NCI-H524 treated with DMSO at 0.1 percent for 48 hours (cell line): ENCODE measurements at regions not wholly inside any gene's neighbourhood (a gene's known extent, or its start where the extent isn't known, plus 50 kb on each side); places are given as distances from the start of the nearest gene placed in this dataset.
"Not testable (repeated sequence)": the region's sequence is repeated elsewhere in the genome, so short reads cannot be mapped to it uniquely, and the experiment has no call there.

Source experiments
- DNase-seq: peaks from one replicate; lab custom pipeline; 2025; lab: John Stamatoyannopoulos, UW

DNA sequence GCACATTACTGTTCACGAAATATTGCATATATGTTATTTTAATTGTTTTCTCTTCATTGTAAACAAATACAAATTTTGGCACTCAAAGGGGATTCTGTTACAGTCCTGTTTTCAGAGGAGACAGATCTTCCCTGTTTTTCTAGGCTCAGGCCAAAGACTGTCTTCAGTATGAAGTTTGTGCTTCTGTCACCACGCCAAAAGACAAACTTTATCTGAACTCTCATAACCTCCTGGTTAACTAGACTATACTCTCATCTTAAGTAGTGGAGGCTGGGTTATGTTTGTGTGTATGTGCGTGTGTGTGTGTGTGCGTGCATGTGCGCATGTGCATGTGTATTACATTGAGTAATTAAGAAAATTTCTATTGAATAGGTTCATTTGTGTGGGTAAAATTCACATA, 676.8 kb upstream of the HS3ST1 start:
- DNase-seq: no peak

DNA sequence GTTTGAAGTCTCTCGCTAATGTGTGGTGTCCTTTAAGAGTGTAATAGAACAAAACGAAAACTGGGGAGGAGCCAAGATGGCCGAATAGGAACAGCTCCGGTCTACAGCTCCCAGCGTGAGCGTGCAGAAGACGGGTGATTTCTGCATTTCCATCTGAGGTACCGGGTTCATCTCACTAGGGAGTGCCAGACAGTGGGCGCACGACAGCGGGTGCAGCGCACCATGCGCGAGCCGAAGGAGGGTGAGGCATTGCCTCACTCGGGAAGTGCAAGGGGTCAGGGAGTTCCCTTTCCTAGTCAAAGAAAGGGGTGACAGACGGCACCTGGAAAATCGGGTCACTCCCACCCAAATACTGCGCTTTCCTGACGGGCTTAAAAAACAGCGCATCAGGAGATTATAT, 661.2 kb upstream of the HS3ST1 start:
- DNase-seq: not testable (repeated sequence)

DNA sequence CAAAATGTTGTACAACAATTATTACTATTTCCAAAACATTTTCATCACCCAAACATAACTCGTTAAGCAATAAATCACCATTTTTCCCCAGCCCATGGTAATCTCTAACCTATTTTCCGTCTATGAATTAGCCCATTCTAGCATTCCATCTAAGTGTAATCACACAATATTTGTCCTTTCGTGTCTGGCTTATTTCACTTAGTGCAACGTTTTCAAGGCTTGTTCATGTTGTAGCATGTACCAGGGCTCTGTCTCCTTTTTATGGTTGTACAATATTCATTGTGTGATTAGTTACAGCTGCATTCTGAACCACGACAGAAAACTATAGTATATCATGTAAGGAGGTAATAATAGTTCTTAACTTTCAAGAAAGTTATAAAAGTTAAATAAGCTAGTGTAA, 656.0 kb upstream of the HS3ST1 start:
- no peak for DNase-seq

DNA sequence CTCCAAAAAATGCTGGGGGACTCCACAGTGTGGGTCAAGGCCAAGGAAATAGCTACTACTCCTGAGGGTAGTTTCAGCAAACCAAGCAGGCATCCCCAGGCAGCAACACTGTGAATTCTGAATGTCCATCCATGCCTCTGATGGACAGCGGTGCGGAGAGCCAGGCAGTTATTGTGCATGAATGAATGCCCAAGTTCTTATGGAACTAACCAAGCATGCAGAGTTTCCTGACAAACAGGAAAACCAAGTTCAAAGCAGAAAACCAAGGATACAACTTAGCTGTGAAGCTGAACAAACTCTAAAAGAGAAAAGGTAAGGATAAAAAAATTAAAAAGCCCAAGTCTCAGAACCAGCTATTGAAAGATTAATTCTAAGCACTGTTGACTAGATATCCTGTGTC, 642.6 kb upstream of the HS3ST1 start:
- DNase-seq: no peak

DNA sequence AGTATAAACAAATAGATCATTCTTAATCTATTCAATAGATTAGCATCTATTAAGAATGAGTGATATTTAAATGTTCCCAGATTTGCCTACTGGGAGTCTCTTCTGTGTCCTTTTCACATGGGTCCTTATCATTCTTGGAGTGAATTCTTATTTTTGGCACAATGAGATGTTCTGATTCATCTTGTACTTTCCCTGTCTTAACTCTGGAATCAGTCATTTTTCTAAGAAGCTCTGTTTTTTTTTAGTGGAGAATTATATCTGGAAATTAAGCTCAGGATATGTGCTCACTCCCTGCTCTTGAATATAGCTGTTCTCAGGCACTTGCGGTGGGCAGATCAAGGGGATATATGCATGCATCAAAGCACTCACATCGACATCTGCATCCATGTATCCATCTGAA, 625.3 kb upstream of the HS3ST1 start:
- no peak for DNase-seq

DNA sequence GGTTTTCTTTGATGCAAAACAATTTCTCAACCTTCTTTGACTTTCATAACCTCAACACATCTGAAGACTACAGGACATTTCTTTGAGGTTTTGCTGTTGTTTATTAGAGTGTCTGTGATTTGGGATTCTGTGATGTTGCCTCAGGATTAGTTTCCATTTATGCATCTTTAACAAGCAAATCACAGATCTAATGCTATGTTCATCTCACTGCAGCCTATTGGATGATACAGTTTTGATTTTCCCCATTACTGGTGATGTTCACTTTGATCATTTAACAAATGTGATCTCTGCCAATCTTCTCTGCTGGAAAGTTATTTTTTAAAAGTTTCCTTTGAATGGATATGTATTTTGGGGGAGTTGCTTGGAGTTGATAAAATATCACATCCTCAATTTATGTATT, 624.9 kb upstream of the HS3ST1 start:
- DNase-seq: no peak

DNA sequence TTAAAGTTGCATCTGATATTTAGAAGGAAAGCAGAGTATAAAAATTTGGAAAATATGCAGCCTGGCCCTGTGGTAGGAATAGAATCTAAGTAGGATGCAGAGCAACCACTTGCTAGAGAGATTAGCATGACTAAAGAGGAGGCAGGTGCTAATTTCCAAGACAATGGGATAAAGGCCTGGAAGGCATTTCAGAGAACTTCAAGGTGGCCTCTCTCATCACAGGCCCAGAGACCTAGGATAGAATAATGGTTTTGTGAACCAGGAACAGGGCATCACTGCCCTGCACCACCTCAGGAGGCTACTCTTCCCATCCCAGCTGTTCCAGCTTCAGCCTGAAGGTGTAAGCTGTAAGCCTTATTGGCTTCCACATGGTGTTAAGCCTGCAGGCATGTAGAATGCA, 621.7 kb upstream of the HS3ST1 start:
- no peak for DNase-seq

DNA sequence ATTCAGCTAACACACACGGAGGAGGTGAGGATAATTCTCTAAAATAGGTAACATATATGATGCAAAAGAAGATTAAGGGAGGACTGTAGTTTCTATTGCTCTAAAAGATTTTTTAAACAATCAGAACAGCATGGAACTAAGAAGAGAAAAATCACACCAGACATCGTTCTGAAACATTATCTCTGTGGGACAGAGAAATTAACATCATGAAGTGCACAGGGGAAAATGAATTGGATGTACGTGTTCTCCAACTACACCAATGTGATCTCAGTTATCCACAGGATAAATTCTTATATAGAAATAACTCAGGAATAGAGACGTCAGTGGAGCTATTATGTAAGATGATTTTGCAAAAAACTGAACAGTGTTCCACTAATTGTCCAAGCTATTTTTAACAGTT, 614.1 kb upstream of the HS3ST1 start:
- DNase-seq: no peak

DNA sequence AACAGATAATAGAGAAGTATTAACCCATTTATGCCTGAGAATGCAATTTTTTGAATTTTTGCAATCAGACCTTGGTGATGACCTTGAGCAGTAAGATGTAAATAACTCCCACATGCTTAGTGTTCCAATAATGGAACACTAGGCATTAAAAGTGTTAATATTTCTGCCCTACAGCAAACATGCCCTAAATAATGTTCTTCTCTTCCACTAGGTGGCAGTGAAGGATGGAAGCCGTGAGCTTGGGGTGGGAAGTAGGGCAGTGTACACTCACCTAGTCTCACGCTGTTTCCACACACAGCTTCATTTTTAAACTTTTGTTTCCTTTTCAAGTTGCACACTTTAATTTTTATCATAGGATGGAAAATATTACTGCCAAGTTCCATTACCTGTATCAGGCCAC, 613.1 kb upstream of the HS3ST1 start:
- DNase-seq: no peak

DNA sequence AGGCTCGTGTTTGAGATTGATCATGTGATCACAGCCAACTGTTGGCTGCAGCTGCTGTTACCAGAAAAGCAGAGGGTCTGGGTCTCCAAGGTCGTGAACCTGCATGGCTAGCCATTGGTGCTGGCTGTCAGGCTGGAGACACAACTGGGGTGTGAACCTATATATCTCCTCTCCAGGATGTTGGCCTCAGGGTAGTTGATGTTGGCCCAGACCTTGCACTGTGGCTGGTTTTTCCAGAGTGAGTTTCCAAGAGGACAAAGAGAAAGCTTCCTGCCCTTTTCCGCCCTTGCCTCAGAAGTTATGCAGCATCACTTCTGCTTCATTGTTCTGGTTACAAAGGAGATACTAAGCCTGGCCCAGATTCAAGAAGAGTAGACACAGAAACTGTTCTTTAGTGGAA, 607.8 kb upstream of the HS3ST1 start:
- no peak for DNase-seq

DNA sequence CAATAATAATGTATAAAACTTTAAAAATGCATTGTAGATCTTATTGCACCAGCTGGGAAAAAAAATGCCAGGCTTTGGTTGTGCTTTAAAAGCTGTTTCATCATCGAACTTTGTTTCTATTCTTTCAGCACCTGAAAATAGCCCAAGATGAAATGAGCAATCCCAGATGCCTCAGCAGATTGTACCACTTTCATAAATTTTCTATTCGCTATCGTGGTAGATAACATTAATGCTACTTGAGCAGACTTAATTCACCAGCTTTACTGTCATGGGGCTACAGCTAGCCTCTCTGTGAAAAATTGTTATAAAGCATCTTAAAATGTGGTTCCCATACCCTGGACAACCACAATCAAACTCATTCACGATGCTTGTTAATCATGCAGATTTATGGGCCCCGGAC, 599.6 kb upstream of the HS3ST1 start:
- DNase-seq: no peak

DNA sequence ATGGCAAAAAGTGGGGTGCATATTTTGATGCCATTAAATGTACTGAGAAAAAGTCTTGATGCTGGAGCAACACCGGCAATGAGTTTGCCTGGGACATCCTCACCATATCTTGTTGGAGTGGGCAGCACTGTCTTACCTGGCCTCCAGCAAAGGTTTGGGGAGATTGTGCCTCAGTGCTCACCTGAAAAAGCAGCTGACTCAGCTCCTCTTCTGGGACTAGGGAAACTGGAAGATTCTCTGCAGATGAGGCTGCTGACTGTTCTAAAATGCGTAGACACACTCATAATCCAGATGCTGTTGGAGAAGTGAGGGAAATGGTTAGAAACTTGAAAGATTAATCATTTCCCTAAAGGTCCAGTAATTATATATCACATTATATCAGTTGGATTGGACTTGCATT, 593.7 kb upstream of the HS3ST1 start:
- DNase-seq: no peak

DNA sequence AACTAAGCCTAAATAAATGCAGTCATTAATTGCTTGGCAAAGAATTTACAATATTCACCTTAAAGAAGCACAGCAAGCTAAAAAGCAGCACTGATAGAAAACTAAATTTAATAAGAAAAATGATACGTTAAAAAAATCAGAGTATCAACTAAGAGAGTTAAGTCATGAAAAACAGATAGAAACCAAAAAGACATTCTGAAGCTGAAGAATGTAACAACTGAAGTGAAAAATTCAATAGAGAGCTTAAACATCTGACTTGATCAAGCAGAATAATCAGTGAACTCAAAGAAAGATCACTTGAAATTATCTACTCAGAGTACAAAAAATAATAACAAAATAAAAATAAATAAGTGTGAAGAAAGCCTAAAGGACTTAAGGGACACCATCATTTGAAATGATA, 588.0 kb upstream of the HS3ST1 start:
- no peak for DNase-seq

DNA sequence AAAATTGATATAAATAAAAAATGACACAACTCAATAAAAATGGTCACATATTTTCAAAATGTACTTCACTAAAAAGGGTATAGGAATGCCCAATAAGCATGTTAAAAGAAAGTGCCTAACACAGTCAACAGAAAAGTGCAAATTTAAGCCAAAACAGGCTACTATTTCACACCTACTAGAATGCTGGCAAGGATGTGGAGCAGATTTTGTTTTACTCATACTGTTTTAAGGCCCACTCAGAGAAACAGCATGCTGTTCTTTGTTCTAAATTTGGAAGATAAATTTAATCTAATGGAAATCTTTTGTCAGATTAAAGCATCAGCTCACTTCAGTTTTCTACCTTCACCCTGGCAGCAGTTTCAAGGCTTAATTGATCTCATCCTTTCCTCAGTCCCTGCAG, 576.8 kb upstream of the HS3ST1 start:
- DNase-seq: no peak

DNA sequence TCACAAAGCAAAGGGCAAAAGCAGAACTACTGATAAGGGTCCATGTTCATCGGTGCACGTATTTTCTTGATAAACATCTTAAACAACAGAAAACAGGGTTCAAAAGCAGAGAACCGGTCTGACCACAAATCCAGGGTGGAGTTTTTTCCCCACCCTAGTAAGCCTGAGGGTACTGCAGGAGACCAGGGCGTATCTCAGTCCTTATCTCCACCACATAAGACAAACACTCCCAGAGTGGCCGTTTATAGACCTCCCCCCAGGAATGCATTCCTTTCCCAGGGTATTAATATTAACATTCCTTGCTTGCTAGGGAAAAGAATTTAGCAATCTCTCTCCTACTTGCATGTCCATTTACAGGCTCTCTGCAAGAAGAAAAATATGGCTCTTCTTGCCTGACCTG, 567.9 kb upstream of the HS3ST1 start:
- DNase-seq: not testable (repeated sequence)

DNA sequence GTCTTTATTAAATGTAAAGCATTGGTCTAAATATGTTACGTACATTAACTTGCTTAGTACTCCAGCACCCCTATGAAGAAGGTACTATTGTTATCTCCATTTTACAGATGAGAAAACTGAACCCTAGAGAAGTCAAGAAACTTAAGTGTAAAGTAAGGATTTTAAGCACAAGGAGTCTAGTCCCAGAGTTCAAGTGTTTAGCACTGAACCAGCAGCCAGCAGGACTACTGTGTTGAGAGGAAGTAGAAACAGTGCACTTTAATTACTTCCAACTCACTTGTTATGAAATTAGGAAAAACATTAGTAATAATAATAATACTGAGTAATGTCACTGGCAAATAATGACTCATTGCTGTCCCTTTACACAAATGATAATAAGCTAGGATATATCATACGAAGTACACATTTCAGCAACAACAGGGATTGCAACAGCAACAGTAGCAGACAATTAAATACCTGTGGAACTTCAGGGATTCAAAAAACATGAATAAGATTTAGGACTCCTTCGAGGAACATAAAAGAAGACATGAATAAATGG, 548.1 kb upstream of the HS3ST1 start:
- no peak for DNase-seq

DNA sequence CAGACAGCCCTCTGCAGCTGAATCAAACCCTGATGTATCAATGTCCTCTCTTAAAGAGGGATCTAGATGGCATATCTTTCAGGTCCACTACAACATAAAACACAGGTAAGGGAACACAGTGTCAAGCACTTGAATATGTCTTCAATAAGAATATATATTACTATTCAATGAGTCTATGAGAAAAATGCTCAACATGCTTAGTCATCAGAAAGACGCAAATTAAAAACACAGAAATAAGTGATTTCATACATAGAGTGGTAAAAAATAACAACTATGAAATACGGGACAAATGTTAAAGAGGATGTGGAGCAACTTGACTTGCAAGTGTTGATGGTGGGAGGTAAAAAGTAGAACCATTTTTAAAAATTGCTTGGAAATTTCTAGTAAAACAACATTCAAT, 544.6 kb upstream of the HS3ST1 start:
- no peak for DNase-seq

DNA sequence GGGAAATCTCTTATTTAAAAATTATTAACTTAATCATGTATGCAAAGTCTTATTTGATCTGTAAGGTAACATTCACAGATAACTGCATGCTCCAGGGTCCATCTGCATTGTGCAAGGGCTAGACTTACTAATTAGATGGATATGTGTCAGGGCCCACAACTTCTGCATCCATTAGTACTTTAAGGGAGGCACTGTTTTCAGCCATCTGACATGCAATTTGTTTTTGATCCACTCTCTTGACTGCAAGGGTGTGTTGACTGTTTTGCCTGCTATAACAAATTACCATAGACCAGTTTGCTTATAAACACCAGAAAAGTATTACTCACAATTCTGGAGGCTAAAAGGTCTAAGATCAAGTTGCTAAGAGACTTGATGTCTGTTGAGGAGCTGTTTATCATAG, 542.1 kb upstream of the HS3ST1 start:
- no peak for DNase-seq

DNA sequence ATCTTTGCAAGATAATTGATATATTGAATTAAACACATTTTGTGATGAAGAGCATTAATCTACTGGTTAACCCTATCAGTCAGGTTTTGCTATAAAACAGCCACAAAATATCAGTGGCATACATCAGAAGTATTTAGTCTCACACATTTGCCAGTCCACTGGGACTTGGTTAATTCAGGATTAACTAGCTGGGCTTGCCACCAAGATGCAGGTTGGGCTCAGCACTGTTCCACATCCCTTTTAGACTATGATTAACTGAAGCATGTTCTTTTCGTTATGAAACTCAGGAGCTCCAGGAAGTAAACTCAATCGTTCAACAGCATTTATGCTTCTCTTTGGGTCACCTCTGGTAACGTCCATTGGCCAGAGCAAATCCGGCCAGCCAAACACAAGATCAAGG, 538.1 kb upstream of the HS3ST1 start:
- DNase-seq: no peak

DNA sequence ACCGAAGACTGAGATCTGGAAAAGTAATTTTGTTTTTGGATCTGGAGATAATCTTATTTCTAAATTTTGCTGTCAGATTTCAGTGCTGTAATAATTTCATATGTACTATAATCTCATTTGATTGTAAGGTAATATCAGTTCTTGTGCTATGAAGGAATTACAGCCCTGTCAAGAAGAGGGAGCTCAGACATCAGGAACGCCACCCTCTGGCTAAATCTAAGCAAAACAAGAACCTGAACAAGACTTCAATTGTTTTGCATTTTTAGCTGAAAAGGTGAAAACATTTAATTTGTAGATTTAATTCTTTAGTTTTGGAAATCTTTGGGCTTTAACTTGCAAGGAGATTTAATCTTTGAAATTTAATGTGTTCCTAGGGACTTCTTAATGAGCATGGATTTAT, 525.4 kb upstream of the HS3ST1 start:
- peak; percentile 7 for DNase-seq

DNA sequence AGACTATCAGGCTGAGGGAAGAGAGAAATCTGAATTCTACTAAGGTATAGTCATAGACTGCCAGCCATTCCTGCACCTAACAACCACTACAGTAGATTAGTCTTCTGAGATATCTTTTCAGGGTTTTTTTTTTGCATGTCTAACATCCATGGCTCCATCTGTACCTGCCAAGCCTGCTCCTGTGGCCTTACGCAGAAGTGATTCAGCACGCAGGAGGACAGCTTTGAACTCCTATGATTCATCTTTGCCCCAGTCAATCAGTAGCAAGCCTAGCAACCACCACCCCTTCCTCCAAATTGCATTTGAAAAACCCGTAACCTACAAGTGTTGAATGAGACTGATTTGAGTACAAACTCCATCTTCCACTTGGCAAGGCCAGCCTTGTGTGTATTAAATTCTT, 520.7 kb upstream of the HS3ST1 start:
- no peak for DNase-seq

DNA sequence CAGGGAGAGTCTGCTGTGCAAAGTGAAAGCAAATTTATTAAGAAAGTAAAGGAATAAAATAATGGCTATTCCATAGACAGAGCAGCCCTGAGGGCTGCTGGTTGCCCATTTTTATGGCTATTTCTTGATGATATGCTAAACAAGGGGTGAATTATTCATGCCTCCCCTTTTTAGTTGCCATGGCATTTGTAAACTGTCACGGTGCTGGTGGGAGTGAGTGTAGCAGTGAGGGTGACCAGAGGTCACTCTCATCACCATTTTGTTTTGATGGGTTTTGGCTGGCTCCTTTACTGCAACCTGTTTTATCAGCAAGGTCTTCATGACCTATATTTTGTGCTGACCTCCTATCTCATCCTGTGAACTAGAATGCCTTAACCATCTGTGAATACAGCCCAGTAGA, 518.9 kb upstream of the HS3ST1 start:
- not testable (repeated sequence) for DNase-seq

DNA sequence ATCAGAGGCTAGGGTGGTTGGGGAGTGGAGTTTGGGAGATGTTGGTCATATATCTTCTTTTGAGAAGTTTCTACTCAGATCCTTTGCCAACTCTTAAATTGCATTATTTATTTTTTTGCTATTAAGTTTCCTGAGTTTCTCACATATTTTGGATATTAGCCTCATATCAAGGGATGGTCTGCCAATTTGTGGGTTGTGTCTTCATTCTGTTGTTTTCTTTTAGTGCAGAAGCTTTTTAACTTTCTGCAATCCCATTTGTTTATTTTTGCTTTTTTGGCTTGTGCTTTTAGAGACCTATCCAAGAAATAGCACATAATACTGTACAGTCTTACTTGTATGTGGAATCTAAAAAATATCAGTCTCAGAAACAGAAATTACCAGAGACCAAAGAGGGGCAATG, 509.2 kb upstream of the HS3ST1 start:
- no peak for DNase-seq

DNA sequence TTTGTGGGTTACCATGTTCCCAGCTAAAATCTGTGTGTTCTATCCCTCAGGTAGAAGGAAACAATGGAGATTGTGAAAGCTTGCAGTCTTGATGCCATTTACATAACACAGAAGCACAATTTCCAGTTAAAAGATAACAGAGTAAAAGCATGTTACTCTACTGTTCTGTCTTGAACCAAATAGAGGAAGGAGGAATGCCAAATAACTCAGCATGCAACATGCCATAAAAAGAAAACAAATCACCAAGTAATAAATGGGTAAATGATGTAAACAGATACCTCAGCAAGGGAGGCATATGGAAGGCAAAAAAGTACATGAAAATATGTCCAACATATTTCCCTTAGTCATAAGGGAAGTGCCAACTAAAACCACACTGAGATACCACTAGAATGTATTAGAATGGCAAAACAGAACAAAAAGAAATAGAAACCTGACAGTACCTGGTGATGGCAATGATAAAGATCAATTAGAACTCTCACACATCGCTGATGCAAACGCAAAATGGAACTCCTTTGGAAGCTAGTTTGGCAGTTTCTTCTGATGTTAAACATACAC, 502.6 kb upstream of the HS3ST1 start:
- no peak for DNase-seq

DNA sequence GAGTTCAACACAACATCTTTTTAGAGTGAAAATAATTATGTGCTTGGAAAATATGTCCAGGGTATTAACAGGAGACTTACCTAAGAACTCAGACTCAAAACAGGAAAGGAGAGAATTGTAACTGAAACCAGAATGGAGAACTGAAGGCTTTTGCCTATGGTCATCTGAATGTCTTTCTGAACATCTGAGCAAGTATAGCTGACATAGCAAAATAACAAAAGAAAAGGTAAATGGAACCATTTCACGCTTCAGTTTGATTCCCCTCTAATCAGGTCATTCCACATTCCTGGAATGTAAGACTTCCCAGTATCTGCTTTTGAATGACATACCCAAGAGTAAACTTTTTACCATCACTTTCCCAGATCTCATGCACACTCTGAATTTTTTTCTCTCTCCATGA, 500.4 kb upstream of the HS3ST1 start:
- DNase-seq: no peak
